ENCODE measurements at regions not wholly inside any gene's neighbourhood (a gene's known extent, or its start where the extent isn't known, plus 50 kb on each side); places are given as distances from the start of the nearest gene placed in this dataset.

DNA sequence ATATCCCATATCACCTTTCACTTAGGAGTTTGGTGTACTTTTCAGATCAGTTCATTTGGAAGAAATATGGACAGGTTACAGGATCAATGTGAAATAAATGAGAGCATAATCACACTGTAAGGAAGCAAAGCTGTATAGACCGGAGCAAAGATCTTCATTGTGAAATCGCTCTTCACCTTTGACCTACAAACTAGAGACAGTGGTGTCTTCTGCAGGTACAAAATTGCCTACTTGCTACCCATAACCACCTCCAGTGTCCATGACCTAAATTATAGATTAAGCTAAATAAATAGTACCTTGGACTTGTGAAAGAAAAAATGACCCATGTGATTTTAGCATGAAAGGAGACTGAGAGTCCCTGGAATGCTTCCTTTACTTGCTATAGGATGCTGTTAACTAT lies 379.5 kb upstream of the SUCLG2 start:
- TF ChIP-seq CTCF (conservative IDR thresholded peaks at IDR 0.05; ENCODE audit: low read length) (no peak), EZH2phosphoT487 (IDR thresholded peaks at IDR 0.05; ENCODE audit: borderline replicate concordance) (no peak)
